Fibroblast of lung (primary cell): ENCODE measurements at regions not wholly inside any gene's neighbourhood (a gene's known extent, or its start where the extent isn't known, plus 50 kb on each side); places are given as distances from the start of the nearest gene placed in this dataset.

Experiments
- DNase-seq, 2 donors: peaks; one replicate each; pipeline versions ENCODE4 v3.0.0 to v3.0.0-alpha.2; 2010; ENCODE audit warnings: low read depth in 2 of 2
- H2AFZ ChIP-seq: 2 replicates; pipeline ENCODE4 v1.5.1; 2012; ENCODE audit warnings: low read length, control low read depth, inconsistent platforms
- H3K27ac ChIP-seq: 2 replicates; pipeline ENCODE4 v1.5.1; 2011; ENCODE audit warnings: low read length, control low read depth; ENCODE audit not compliant: insufficient read depth
- H3K27me3 ChIP-seq: 2 replicates; pipeline ENCODE4 v1.5.1; 2011; ENCODE audit warnings: mild to moderate bottlenecking, low read length; ENCODE audit not compliant: control insufficient read depth, insufficient read depth
- H3K36me3 ChIP-seq: 2 replicates; pipeline ENCODE4 v1.5.1; 2011; ENCODE audit warnings: low read length; ENCODE audit not compliant: control insufficient read depth, insufficient read depth
- H3K4me1 ChIP-seq: 2 replicates; pipeline ENCODE4 v1.5.1; 2011; ENCODE audit warnings: low read length; ENCODE audit not compliant: control insufficient read depth, insufficient read depth; ENCODE audit errors: extremely low read depth
- H3K4me2 ChIP-seq: 2 replicates; pipeline ENCODE4 v1.5.1; 2011; ENCODE audit warnings: low read length, control low read depth; ENCODE audit not compliant: insufficient read depth; ENCODE audit errors: extremely low read depth
- H3K4me3 ChIP-seq, 4 experiments: fragments of 200-600 bp in 1 of 4; sonication (generic) in 1 of 4; replicated peaks in 1 of 4; 2 replicates each; pipeline ENCODE4 v1.5.1; 2011 to 2016; ENCODE audit warnings: low read length in 4 of 4, low read depth in 3 of 4, mild to moderate bottlenecking in 3 of 4, control low read depth in 2 of 4, inconsistent platforms in 1 of 4, mixed read lengths in 1 of 4; ENCODE audit not compliant: insufficient read depth in 1 of 4; ENCODE audit errors: control extremely low read depth in 1 of 4
- H3K79me2 ChIP-seq: 2 replicates; pipeline ENCODE4 v1.5.1; 2012; ENCODE audit warnings: mild to moderate bottlenecking, low read length, inconsistent platforms; ENCODE audit not compliant: control insufficient read depth, insufficient read depth
- H3K9ac ChIP-seq: 2 replicates; pipeline ENCODE4 v1.5.1; 2011; ENCODE audit warnings: mild to moderate bottlenecking, low read length, control low read depth; ENCODE audit not compliant: insufficient read depth
- H3K9me3 ChIP-seq: 2 replicates; pipeline ENCODE4 v1.5.1; 2012; ENCODE audit warnings: low read depth, low read length; ENCODE audit not compliant: control insufficient read depth, insufficient read depth
- H4K20me1 ChIP-seq: 2 replicates; pipeline ENCODE4 v1.5.1; 2011; ENCODE audit warnings: low read length; ENCODE audit not compliant: control insufficient read depth, insufficient read depth; ENCODE audit errors: extremely low read depth
- EZH2 ChIP-seq: IDR thresholded peaks from 2 replicates; pipeline ENCODE4 v1.5.1; 2012; ENCODE audit warnings: low read length, control low read depth, mild to moderate bottlenecking; ENCODE audit errors: missing control alignments
- TF ChIP-seq, protein P1 (sequence below), 2 donors: IDR thresholded peaks in 1 of 2; conservative IDR thresholded peaks in 1 of 2; 1 replicate in 1 of 2; 2 replicates in 1 of 2; pipeline ENCODE4 v1.5.1; 2011 to 2012; ENCODE audit warnings: low read length in 2 of 2, control low read depth in 1 of 2, inconsistent platforms in 1 of 2, low read depth in 1 of 2, mild to moderate bottlenecking in 1 of 2

- TF ChIP-seq EZH2: no peak
- TF ChIP-seq, protein P1, sequence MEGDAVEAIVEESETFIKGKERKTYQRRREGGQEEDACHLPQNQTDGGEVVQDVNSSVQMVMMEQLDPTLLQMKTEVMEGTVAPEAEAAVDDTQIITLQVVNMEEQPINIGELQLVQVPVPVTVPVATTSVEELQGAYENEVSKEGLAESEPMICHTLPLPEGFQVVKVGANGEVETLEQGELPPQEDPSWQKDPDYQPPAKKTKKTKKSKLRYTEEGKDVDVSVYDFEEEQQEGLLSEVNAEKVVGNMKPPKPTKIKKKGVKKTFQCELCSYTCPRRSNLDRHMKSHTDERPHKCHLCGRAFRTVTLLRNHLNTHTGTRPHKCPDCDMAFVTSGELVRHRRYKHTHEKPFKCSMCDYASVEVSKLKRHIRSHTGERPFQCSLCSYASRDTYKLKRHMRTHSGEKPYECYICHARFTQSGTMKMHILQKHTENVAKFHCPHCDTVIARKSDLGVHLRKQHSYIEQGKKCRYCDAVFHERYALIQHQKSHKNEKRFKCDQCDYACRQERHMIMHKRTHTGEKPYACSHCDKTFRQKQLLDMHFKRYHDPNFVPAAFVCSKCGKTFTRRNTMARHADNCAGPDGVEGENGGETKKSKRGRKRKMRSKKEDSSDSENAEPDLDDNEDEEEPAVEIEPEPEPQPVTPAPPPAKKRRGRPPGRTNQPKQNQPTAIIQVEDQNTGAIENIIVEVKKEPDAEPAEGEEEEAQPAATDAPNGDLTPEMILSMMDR (conservative IDR thresholded peaks at IDR 0.05 in 1 of 2, IDR thresholded peaks at IDR 0.05 in 1 of 2; ENCODE audit: low read depth in 1 of 2, low read length in 2 of 2): no peak
- Histone ChIP-seq H3K4me2 (no peak overlapping the region), H3K79me2 (no peaks in the 10 kb centered on the region), H3K9ac (no peak overlapping the region), H2AFZ (no peak overlapping the region), H4K20me1 (no peaks in the 10 kb centered on the region), H3K4me3 (no peak overlapping the region), H3K27me3 (no peaks in the 10 kb centered on the region), H3K27ac (no peak overlapping the region), H3K9me3 (no peaks in the 10 kb centered on the region), H3K36me3 (no peaks in the 10 kb centered on the region), H3K4me1 (no peaks in the 10 kb centered on the region)
- DNase-seq: peak in 1 of 2 donors; percentile 48
These were observed 275.2 kb upstream of the DPYD start for GRCh38 chr1:98196012-98196411.

DNA sequence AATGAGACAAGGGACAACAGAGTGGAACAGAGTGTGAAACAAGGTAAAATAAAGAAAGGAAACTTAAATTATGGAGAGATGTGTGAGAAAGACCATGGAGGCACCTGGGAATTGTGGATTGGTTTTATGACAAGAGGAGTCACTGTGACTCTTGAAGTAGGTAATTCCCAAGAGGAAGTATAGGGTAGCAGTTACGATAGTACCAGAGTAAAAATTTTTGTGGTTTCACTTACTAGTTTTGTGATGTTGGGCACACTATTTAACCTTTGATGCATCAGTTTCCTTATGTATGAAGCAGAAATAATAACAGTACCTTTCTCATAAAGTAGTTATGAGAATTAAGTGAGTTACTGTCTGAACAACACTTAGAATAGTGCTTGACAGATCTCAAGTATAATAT, 267.9 kb upstream of the DPYD start:
- Histone ChIP-seq H3K36me3 (no peaks in the 10 kb centered on the region), H3K27me3 (no peaks in the 10 kb centered on the region)
- TF ChIP-seq, protein P1 (conservative IDR thresholded peaks at IDR 0.05 in 1 of 2, IDR thresholded peaks at IDR 0.05 in 1 of 2; ENCODE audit: low read depth in 1 of 2, low read length in 2 of 2): no peak
- TF ChIP-seq EZH2: no peak

GRCh38 chr1:98184856-98185255, 264.0 kb upstream of the DPYD start:
- no peak overlapping the region for H3K9ac ChIP-seq

More for the DNA sequence above, 267.9 kb upstream of the DPYD start:
- no peak overlapping the region for H3K4me3 ChIP-seq
- no peak overlapping the region for H2AFZ ChIP-seq
- no peak overlapping the region for H3K27ac ChIP-seq
- no peak overlapping the region for H3K9ac ChIP-seq
- no peaks in the 10 kb centered on the region for H3K79me2 ChIP-seq
- no peak overlapping the region for H3K4me2 ChIP-seq
- DNase-seq: no peak
- H4K20me1 ChIP-seq: no peaks in the 10 kb centered on the region
- no peaks in the 10 kb centered on the region for H3K9me3 ChIP-seq
- no peaks in the 10 kb centered on the region for H3K4me1 ChIP-seq

More at GRCh38 chr1:98184856-98185255, 264.0 kb upstream of the DPYD start:
- H3K27ac ChIP-seq: no peak overlapping the region
- no peak overlapping the region for H3K4me3 ChIP-seq
- H3K4me2 ChIP-seq: no peak overlapping the region
- no peaks in the 10 kb centered on the region for H3K27me3 ChIP-seq
- H3K9me3 ChIP-seq: no peaks in the 10 kb centered on the region
- TF ChIP-seq, protein P1 (conservative IDR thresholded peaks at IDR 0.05 in 1 of 2, IDR thresholded peaks at IDR 0.05 in 1 of 2; ENCODE audit: low read depth in 1 of 2, low read length in 2 of 2): no peak
- TF ChIP-seq EZH2: no peak
- H3K36me3 ChIP-seq: no peaks in the 10 kb centered on the region
- H3K4me1 ChIP-seq: no peaks in the 10 kb centered on the region
- DNase-seq: no peak
- H2AFZ ChIP-seq: no peak overlapping the region
- H3K79me2 ChIP-seq: no peaks in the 10 kb centered on the region
- no peaks in the 10 kb centered on the region for H4K20me1 ChIP-seq
